Stimulated activated CD8-positive, alpha-beta memory T cell treated with anti-CD3 and anti-CD28 coated beads, Interleukin-2, amount 100 ng/mL, for 1 hour (primary cell): ENCODE measurements at regions not wholly inside any gene's neighbourhood (a gene's known extent, or its start where the extent isn't known, plus 50 kb on each side); places are given as distances from the start of the nearest gene placed in this dataset.

Source experiments
- DNase-seq, 2 donors: peaks; one replicate each; pipeline ENCODE4 v3.0.0-alpha.2; 2020; ENCODE audit warnings: low read depth in 2 of 2

DNA sequence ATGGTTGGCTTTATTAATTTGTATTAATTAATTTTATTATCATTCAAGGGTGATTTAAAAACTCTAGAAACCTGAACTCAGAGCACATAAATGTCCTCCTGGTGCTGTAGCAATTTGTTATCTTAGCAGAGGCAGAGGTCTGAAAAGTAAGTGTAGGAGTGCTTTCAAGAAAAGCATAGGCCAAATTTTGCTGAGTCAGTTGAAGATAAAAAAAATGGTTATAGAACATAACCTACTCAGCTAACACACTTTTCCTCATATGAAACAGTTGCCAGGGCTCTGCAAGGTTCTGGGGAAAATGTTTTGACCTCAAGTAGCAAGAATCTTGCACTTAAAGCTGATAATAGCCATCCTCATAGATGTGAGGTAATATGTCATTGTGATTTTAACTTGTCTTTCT is 53.5 kb upstream of the CHODL start:
- no peak for DNase-seq

DNA sequence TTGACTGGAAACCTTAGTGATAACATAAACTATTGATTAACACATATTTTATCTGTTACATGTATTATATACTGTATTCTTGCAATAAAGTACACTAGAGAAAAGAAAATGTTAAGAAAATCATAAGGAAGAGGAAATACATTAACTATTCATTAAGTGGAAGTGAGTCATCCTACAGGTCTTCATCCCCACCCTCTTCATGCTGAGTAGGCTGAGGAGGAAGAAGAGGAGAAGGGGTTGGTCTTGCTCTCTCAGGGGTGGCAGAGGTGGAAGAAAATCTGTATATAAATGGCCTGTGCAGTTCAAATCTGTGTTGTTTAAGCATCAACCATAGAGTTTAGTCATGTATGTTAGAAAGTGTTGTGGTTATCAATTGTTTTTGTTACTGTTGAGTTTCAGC is 66.1 kb upstream of the CHODL start:
- no peak for DNase-seq

DNA sequence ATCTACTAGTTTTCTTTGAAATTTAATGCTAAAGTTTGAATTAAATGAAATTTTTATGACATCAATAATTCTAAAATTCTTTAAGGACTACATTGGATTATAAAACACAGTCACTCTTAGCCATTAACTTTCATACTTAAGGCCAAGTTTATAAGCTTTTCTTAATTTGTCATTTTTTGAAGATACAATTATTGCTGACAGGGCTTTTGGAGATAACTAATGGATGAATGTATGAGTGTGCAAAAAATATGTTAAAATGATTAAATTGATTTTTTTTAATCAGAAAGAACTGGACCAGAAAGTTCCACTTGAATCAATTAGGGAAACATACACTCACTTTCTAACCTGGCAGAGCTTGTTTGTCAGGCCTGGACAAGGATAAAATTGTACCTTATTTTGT is 70.3 kb upstream of the CHODL start:
- no peak for DNase-seq

DNA sequence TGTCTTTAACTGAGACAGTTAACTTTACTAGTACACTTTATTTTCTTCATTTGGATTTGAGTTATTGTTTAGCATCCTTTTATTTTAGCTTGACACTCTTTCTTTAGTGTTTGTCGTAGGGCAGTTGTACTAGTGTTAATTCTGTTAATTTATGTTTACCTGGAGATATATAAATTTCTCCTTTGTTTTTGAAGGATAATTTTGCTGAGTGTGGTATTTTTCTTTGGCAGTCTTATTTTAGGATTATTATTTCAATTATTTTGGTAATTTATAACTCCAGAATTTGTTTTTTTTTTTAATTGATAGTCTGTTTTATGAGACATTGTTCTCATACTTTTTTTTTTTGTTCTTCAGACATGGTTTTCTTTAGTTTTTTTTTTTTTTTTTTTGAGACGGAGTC is 73.8 kb upstream of the CHODL start:
- no peak for DNase-seq

DNA sequence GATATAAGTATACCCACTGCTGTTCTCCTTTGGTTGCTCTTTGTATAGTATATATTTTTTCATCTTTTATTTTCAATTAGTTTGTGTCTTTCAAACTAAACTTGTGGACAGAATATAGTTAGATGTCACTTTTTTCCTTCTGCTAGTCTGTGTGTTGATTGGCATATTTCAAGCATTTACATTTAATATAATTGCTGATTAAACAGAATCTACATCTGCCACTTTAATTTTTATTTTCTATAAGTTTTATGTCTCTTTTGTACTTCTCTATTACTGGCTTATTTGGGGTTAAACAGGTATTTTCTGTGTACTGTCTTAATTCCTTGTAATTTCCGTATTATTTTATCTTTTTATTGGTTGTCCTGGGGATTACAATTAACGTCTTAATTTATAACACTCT is 74.4 kb upstream of the CHODL start:
- no peak for DNase-seq

DNA sequence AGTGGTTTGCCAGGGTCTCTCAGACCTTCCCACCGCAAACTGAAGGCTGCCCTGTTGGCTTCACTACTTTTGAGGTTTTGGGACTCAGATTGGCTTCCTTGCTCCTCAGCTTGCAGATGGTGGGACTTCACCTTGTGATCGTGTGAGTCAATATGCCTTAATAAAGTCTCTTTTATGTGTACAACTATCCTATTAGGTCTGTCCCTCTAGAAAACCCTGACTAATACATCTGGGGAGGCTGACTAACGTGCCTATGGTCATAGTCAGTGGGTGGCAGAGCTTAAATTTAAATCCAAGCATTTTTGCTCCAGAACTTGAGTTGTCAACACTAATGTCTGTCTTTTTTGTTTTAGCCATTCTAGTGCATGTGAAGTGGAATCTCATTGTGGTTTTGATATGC is 76.5 kb upstream of the CHODL start:
- no peak for DNase-seq

DNA sequence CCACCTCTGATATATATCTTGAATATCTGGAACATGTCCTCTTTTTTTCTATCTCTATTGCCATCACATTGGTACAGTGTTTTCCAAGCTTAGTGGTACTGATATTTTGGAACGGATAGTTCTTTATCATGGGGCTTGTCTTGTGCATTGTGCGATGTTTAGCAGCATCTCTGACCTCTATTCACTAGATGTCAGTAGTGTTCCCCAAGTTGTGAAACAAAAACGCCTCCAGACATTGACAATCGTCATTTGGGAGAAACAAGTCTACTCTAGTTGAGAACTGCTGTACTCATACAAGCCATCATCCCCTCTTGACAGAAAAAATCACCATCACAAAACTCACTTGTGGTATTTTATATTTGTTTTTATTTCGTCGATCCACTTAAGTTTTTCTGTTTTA is 79.7 kb upstream of the CHODL start:
- DNase-seq, result no peak

DNA sequence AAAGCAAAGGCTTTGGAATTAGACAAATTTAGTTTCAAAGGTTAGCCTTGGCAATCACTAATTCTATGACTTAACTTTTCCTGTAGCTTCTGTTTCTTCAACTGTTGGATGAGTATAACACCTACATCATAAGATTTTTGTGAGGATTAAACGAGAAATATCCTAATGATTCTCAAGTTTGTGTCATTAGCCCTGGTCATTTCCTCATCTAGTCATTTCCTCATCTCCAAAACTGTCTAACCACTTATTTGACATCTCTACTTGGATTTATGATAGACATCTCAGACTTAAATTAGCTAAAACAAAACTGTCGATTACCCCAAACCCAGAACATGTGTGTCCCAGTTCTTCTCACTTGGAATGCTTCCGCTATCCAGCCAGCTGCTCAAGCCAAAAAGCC is 80.2 kb upstream of the CHODL start:
- DNase-seq, result no peak

DNA sequence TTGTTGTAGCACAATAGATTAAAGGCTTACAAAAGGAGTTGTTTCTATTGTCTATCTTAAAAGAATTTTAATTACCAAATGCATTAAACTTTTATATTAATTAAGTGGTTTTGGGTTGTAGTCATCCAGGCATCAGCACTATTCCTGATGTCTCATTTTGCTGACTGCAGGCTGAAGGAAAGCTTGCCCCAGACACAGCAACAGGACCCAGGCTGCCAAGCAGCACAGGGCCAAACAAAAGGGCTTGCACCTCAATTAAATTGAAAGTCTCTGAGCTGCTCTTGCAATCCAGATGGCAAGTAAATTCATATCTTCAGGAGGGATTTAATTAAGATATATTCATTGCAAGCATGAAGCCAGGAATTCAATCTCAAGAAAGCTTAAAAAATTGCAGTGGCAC is 80.7 kb upstream of the CHODL start:
- no peak for DNase-seq

DNA sequence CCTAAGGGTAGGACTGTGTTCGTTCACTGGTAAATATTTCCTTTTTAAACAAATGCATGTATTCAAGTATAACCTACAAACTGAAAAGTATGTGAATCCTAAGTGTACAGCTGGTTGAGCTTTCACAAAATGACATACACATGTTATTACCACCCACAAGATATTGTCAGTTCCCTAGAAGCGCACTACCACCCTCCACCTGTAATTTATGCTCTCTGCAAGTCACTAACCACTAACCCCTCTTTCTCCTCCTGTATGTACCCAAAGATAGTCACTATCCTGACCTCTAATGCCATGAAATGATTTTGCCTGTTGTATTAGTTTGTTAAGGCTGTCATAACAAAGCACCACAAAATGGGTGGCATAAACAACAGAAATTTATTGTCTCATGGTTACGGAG is 82.8 kb upstream of the CHODL start:
- DNase-seq, result no peak

DNA sequence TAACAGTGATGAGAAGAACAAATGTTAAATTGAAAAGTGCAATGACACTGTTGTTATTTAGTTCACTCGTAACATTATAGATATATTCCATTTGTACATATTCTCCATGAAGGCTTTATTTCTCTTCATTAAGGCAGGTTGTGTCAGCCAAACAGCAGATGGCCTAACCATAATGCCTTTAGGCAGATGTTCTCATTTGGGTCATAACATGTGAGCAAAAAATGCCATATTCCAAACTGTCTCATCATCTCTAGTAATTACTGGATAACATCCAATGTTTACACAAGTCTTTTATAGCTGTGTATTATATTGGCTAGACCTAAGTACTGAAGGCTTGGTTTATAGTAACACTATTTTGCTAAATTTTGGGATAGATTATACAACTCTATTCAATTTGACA is 87.2 kb upstream of the CHODL start:
- DNase-seq, result no peak

DNA sequence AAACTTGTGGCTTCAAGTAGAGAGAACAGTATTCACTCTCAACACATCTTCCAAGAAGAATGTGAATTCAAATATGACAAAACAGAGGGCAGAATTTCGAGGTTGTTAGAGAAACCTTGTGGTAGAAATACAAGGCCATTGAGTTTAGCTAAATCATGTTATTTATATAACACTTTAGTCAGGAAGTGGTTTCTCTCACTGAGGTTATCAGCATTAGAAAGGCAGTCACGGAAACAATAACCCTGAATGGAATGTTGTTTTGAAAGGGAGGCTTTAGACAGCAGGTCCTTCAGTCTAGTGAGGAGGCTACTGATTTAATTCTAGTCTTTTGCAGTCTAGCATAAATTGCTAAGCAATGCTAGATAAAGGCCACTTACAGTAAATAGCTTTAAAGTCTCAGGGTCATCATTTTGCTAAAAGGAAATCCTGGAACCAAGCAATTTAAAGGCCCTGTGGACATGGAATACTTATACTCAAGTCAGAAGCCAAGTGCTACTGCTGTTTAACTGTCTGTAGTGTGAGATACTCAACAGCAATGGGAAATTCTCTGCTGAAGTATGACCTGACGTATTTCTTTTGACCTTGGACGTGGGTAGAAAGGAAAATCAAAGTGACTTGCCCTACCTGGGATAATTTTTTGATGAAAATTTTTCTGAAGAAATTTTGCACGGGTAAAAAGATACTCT is 89.0 kb upstream of the CHODL start:
- no peak for DNase-seq

DNA sequence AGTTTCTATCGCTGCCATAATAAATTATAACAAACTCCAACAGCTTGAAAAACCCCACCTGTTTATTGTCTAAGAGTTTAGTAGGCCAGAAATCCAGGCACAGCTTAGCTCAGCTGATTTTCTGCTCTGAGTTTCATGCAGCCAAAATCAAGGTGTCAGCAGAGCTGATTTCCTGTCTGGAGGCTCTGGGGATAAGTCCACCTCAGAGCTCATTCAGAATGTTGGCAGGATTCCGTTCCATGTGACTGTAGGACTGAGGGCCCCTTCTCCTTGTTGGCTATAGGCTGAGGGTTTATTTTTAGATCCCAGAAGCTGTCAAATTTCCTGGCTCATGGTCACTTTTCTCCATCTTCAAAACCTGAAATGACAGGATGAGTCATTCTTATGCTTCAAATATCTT is 91.6 kb upstream of the CHODL start:
- DNase-seq, result no peak

DNA sequence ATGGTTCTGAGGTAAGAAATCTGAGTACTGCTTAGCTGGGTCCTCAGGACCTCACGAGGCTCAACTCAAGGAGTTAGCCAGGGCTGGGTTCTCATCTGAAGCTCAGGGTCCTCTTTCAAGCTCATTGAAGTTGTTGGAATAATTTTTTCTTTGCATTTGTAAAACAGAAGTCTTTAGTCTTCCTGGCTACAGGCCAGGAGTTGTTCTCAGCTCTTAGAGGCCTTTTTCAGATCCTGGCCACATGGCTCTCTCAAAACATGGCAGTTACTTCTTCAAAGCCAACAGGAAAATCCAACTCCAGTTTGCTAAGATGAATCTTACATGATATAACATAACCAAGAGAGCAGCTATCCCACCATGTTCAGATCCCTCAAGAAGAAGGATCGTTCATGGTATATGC is 92.3 kb upstream of the CHODL start:
- no peak for DNase-seq

DNA sequence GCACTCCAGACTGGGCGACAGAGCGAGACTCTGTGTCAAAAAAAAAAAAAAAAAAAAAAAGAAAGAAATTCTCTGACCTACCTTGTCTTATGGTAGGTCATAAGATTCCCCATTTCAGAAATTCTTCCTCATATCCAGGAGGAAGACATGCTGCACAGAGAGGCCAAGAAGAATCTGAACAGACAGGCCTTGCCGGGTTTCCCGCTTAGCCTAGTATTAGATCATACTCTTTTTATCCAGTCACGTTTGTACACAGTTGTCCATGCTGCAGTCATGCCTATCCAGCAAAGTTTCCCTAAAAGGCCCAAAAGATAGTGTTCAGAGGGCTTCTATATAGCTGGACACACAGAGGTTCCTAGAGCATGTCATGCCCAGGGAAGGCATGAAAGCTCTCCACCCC is 93.6 kb upstream of the CHODL start:
- DNase-seq, result no peak

DNA sequence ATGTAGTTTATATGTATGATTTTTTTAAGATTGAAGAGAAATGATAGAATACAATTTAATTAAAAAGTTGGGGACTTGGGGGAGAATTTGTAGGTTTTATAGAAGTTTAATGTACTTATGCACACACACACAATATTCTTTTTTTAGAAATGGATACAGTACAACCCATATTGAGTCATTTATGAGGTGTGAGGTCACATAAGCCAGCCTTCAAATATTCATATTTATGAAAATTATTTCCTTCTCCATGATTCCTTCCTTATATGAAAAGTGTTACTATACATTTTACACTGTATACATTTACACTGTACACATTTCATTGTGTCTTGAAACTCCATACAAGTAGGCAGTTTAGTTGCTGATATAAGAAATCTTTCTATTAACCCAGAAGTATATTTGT is 96.2 kb upstream of the CHODL start:
- DNase-seq, result no peak

DNA sequence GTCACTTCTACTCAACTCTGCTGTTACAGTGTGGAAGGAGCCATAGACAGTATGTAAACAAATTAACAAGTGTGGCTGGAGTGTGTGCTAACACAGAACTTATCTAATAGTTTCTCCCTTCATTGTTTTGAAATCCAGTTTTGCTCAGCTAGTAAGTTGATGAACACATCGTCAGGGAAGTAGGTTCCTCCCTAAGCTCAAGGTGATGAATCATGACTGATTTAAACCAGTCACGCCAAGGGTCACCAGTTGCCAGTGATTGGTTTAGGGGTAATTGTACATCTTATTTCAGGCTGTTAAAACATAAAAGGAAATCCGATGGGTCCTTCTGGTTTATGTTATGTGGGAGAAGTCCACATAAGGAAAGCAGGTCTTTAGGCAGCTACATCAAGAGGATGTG is 97.0 kb upstream of the CHODL start:
- no peak for DNase-seq

DNA sequence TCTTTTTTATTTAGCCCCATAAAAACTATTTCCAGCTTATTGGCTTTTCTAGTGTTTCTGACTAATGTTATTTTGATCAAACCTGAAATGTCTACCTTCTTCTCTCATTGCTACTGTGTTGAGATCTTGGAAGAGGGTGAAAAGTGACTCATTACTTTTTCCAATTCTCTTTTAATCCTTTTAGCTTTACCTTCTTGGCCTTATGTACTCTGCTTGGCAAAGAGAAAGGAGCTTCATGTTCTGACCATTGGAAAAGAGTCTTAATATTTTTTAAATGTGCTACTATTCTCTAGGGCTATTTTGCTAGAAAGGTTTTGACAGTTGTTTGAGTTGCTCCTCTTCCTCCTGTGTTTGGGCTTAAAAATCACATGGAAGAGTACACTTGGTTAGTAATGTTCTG is 97.8 kb upstream of the CHODL start:
- DNase-seq, result no peak

DNA sequence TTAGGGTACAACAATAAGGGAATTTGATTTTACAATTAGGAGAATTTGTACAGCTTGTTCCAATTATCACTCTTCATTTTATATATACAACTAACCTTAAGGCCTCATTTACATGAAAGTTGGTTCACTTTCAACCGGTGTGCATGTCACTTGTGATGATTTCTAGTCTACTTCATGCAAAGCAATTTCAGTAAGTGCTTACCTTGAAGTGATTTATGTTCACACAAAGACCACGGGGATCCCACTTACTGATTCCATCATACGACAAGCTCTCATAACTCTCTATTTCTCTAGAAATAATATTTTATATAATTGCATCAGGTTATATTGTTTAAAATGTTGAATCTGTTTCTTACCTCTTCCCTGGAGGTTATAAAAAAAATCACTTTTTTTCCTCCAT is 100.3 kb upstream of the CHODL start:
- DNase-seq, result no peak

DNA sequence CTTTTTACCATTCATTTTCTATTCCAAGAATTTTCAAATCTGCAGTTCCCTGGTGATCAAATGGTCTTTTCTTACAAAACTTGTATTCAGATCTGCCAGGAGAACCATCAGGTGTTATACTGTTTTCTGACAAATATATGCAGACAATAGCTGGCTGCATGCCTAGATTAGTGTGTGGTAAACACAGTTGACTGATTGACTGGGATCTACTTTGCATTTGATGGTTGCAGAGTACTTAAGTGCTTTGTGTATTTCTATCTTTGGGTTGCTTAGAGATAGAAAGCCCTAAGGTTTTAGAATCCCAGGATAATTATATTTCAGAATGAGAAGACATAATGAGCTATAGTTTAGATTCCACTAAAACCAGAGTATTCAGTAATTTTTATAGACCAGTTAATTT is 102.0 kb upstream of the CHODL start:
- DNase-seq, result no peak

DNA sequence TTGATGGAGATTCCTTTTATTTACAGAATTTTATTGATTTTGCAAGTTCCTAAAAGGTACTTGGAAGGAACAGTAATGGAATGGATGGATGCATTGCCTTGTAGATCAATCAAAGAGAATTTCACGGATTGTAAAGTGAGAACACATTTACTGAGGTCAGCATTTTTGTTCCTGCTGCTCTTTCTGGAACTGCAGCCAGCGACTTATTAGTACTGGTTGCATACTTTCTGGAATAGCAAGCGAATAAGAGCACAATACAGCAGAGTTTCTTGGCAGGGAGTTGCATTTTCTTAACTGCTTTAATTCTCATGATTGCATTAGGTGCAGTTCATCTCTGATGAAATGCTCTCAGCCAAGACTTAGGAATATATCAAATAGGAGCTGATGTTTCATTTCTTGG is 106.1 kb upstream of the CHODL start:
- no peak for DNase-seq

DNA sequence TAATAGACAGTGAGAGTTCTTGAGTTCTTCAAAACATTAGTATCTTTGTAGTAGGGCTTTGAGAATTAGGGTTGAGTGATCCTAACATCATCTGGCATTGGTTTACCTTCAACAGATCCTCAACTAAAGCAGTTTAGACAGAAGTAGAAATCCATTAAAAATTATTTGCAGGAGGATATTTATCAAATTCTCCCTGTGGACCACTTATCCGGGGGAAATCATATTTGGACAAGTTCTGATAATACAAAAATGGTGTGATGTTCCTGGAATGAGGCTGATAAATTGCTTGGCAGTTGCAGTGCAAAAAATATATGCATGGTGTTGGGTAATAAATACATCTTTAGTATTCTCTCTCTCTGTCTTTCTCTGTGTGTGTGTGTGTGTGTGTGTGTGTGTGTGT is 115.1 kb upstream of the CHODL start:
- DNase-seq, result no peak

DNA sequence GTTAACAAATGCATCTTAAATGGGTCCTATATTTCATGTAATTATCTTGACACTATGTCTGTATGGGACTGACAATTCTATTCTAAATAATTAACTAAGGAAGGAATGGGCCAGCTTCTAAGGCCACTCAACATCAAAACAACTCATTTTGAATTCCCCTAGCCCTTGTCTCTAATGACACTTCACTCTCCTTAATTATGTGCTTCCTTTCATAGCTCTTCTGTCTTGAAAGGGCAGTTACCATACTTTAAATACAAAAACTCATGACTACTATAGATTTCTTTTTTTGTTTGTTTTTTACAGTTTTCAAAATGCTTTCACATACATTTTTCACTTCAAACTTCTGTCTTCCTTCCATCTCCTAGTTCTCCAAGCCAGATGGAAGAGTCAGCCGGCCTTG is 126.1 kb upstream of the CHODL start:
- DNase-seq, result no peak

DNA sequence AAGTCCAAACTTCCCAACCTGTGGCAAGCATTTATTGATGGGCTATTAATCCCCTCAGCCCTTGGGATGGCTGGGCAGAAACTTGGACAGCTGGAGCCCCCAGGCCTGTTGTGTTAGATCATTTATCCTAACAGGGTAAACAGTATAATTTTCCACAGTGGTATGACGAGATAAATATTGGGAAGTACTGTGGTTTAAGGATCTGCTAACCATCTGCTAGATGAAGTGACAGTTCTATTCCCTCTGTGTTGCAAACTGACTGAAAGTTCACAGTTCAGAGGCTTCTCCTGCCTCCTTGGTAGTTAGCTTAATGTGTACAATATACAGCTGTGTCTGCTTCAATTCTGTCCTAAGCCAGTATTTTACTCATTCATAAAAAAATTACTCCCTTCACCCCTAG is 127.5 kb upstream of the CHODL start:
- no peak for DNase-seq

DNA sequence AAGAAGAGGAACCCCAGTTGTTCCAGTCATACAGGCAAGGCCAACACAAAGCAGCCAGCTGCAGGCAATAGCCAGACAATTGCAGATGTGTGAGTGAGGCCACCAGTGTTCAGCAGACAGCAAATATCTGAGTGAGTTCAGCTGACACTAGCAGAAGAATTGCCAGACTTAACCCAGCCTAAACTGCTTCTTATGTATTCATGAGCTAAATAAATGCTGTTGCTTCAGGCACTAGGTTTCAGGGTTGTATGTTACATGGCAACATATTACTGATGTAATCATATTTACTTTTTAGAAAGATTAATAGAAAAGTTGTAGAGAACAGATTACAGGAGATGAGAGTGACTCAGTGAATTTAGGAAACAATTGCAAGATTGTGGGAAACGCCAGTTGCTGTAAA is 129.8 kb upstream of the CHODL start:
- DNase-seq, result no peak
